OCI-LY3 (cell line): ENCODE measurements at regions not wholly inside any gene's neighbourhood (a gene's known extent, or its start where the extent isn't known, plus 50 kb on each side); places are given as distances from the start of the nearest gene placed in this dataset.

Source experiments
- CTCF ChIP-seq: fragments of 200-600, 300-600 bp; sonication (generic); IDR thresholded peaks from 2 replicates; pipeline ENCODE4 v1.5.1; 2014; ENCODE audit warnings: antibody characterized with exemption, low read length, low read depth
- EZH2phosphoT487 ChIP-seq: fragments of 200-600 bp; shearing (Covaris generic); IDR thresholded peaks from 2 replicates; pipeline ENCODE4 v1.6.1; 2018; ENCODE audit warnings: antibody characterized with exemption, mixed run types, low read depth

- no peak for TF ChIP-seq CTCF
- TF ChIP-seq EZH2phosphoT487: no peak
Measured at GRCh38 chr2:146776596-146776995, 1068.2 kb upstream of the ACVR2A start.
